IMR-90 (cell line): ENCODE measurements at regions not wholly inside any gene's neighbourhood (a gene's known extent, or its start where the extent isn't known, plus 50 kb on each side); places are given as distances from the start of the nearest gene placed in this dataset.

Source experiments
- ATAC-seq: fragments of 200-7000 bp; cut with Tn5 transposase; 2 replicates; pipeline ENCODE4 v1.9.1; 2020; ENCODE audit warnings: low read depth, mild to moderate bottlenecking, moderate library complexity
- BruUV-seq: library from RNA; stranded (reverse); fragments of 400-500 nt; replicated peaks from 2 replicates; lab custom pipeline; 2021; lab: Mats Ljungman, UMichigan
- CTCF ChIA-PET: fragments of 300-600 bp; formaldehyde crosslinking; extraction: SDS; loops from one replicate; lab custom pipeline; 2021; ENCODE audit warnings: antibody characterized with exemption; lab: Yijun Ruan, JAX
- POLR2A ChIA-PET: fragments of 300-600 bp; sonication (Branson Sonifier 250); formaldehyde crosslinking; loops from one replicate; lab custom pipeline; 2022; ENCODE audit warnings: antibody characterized with exemption; ENCODE audit not compliant: unreplicated experiment; lab: Charles Lee
- DNase-seq: peaks from one replicate; pipeline ENCODE4 v3.0.0; 2013
- H2AFZ ChIP-seq: replicated peaks from 2 replicates; pipeline ENCODE3; 2013; ENCODE audit warnings: low read length, mild to moderate bottlenecking; ENCODE audit not compliant: poor library complexity
- H2AK5ac ChIP-seq: 2 replicates; pipeline ENCODE4 v1.6.1; 2013; ENCODE audit warnings: low read depth, low read length, inconsistent platforms
- H2AK9ac ChIP-seq: replicated peaks from 2 replicates; pipeline ENCODE3; 2013; ENCODE audit warnings: mild to moderate bottlenecking, low read depth, low read length, moderate library complexity; ENCODE audit not compliant: poor library complexity
- H2BK120ac ChIP-seq: 2 replicates; pipeline ENCODE4 v1.6.1; 2013; ENCODE audit warnings: low read depth, low read length, inconsistent platforms
- H2BK15ac ChIP-seq: 3 replicates; pipeline ENCODE4 v1.6.1; 2013; ENCODE audit warnings: low read depth, low read length, inconsistent platforms
- H2BK20ac ChIP-seq: 2 replicates; pipeline ENCODE4 v1.6.1; 2013; ENCODE audit warnings: low read depth, mild to moderate bottlenecking, inconsistent platforms, low read length, moderate library complexity
- H2BK5ac ChIP-seq: 2 replicates; pipeline ENCODE4 v1.6.1; 2013; ENCODE audit warnings: mild to moderate bottlenecking, low read depth, low read length, inconsistent platforms; ENCODE audit not compliant: poor library complexity, severe bottlenecking
- H3K14ac ChIP-seq: replicated peaks from 2 replicates; pipeline ENCODE4 v1.6.1; 2013; ENCODE audit warnings: low read depth, low read length, inconsistent platforms
- H3K18ac ChIP-seq: 2 replicates; pipeline ENCODE4 v1.6.1; 2013; ENCODE audit warnings: low read depth, low read length, control low read depth
- H3K23ac ChIP-seq: 2 replicates; pipeline ENCODE4 v1.6.1; 2013; ENCODE audit warnings: low read depth, low read length, inconsistent platforms
- H3K27ac ChIP-seq: 2 replicates; pipeline ENCODE4 v1.5.1; 2013; ENCODE audit warnings: mild to moderate bottlenecking, control low read depth, low read length; ENCODE audit not compliant: insufficient read depth
- H3K27me3 ChIP-seq: 2 replicates; pipeline ENCODE4 v1.6.1; 2013; ENCODE audit warnings: low read length; ENCODE audit not compliant: control insufficient read depth, insufficient read depth
- H3K36me3 ChIP-seq: 2 replicates; pipeline ENCODE4 v1.6.1; 2013; ENCODE audit warnings: low read length, mixed read lengths; ENCODE audit not compliant: control insufficient read depth, insufficient read depth
- H3K4ac ChIP-seq: 2 replicates; pipeline ENCODE4 v1.6.1; 2013; ENCODE audit warnings: low read depth, low read length, inconsistent platforms
- H3K4me1 ChIP-seq: 2 replicates; pipeline ENCODE4 v1.6.1; 2013; ENCODE audit warnings: low read length, mixed read lengths; ENCODE audit not compliant: control insufficient read depth, insufficient read depth
- H3K4me2 ChIP-seq: 2 replicates; pipeline ENCODE4 v1.6.1; 2013; ENCODE audit warnings: low read depth, mild to moderate bottlenecking, control low read depth, low read length, moderate library complexity
- H3K4me3 ChIP-seq: 2 replicates; pipeline ENCODE4 v1.5.1; 2013; ENCODE audit warnings: low read depth, mild to moderate bottlenecking, control low read depth, low read length, moderate library complexity; ENCODE audit not compliant: insufficient read depth
- H3K56ac ChIP-seq: 2 replicates; pipeline ENCODE4 v1.6.1; 2013; ENCODE audit warnings: low read length, inconsistent platforms; ENCODE audit not compliant: insufficient read depth; ENCODE audit errors: extremely low read depth
- H3K79me1 ChIP-seq, 2 experiments: 2 replicates each; pipeline ENCODE4 v1.6.1; 2013; ENCODE audit warnings: low read length in 2 of 2, inconsistent platforms in 1 of 2, low read depth in 1 of 2
- H3K9ac ChIP-seq: 2 replicates; pipeline ENCODE4 v1.6.1; 2013; ENCODE audit warnings: low read depth, low read length, control low read depth
- H3K9me1 ChIP-seq: 2 replicates; pipeline ENCODE4 v1.6.1; 2013; ENCODE audit warnings: low read length, inconsistent platforms; ENCODE audit not compliant: insufficient read depth
- H3K9me3 ChIP-seq: 2 replicates; pipeline ENCODE4 v1.6.1; 2013; ENCODE audit warnings: low read length; ENCODE audit not compliant: control insufficient read depth, insufficient read depth
- H4K20me1 ChIP-seq: 2 replicates; pipeline ENCODE4 v1.6.1; 2013; ENCODE audit warnings: low read length, inconsistent platforms; ENCODE audit not compliant: insufficient read depth
- H4K5ac ChIP-seq: 2 replicates; pipeline ENCODE4 v1.6.1; 2013; ENCODE audit warnings: mild to moderate bottlenecking, low read depth, low read length, control low read depth
- H4K8ac ChIP-seq, 2 experiments: 2 replicates each; pipeline ENCODE4 v1.6.1; 2013; ENCODE audit warnings: low read depth in 2 of 2, low read length in 2 of 2, control low read depth in 1 of 2, inconsistent platforms in 1 of 2
- H4K91ac ChIP-seq: 2 replicates; pipeline ENCODE4 v1.6.1; 2013; ENCODE audit warnings: low read depth, low read length, inconsistent platforms; ENCODE audit not compliant: insufficient read depth
- WGBS, 2 experiments: methylation state at CpG; one replicate each; pipeline versions ENCODE4 v1.1.5 to v1.1.7; 2013; ENCODE audit warnings: missing lambda C conversion rate in 2 of 2; ENCODE audit not compliant: insufficient read length in 1 of 2; ENCODE audit errors: extremely low coverage in 2 of 2; 5-methylcytosine and 5-hydroxymethylcytosine counted together
- dilution Hi-C: fragments of 300-500 bp; cut with HindIII; formaldehyde crosslinking; loops from one replicate; pipeline ENCODE4 v1.14.3; 2018; ENCODE audit warnings: low sequenced_read_pairs; ENCODE audit not compliant: unreplicated experiment
- in situ Hi-C: fragments of 300-500 bp; cut with MboI; formaldehyde crosslinking; loops from 3 replicates; pipeline ENCODE4 v1.14.3; 2019; ENCODE audit warnings: low sequenced_read_pairs, inconsistent platforms, mixed read lengths
- intact Hi-C: fragments of 100-400 bp; cut with micrococcal nuclease; formaldehyde crosslinking; loops from 2 replicates; pipeline ENCODE4 v1.10.0; 2022
- TF ChIP-seq, protein P1 (sequence below): fragments of 150-350 bp; IDR thresholded peaks from 2 replicates; pipeline ENCODE4 v1.6.1; 2017; ENCODE audit warnings: mild to moderate bottlenecking, antibody characterized with exemption, low read length, low read depth
- TF ChIP-seq, protein P2 (sequence below): conservative IDR thresholded peaks from 2 replicates; pipeline ENCODE4 v1.5.1; 2012; ENCODE audit warnings: mild to moderate bottlenecking, low read depth, low read length, improper control_type of control experiment

DNA sequence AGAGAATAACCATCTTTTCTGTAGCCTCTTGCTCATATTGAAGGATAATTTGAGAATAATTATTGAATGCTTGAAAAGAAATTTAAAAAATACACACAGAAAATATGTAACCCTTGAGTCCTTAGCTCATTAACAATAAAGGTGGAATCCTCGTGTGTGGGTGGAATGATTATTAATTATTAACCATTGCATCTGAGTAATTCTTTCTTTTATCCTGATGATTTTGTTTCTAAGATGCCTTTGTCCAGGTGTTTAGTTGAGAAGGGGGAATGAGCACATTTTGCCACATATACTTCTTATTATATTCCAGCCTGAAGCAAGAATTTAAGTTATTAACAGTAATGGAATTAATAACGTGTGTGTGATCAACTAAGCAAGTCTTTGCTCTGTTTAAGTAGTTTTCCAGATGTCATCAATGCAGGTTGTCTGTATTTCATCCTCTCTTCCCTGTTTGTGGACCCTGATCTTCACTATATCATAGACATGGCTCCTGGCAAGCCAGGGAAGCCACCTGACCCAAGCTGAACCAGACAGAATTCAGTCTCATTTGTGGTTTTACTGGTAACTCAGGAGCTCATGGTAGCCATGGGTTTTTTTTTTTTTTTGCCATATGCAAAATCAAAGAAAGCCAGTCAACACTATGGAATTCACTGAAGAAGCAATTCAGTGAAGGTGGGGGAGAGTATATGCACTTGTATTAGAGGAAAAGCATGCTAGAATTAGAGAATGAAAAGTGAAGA, 144.3 kb downstream of the KIF20B start:
- Histone ChIP-seq H2AFZ (no peak overlapping the region), H3K4me3 (no peak overlapping the region), H3K4me2 (0 out of 2 replicates have a peak overlapping the region, but pooled peaks have one; percentile 38), H3K9me1 (no peaks in the 10 kb centered on the region), H4K91ac (no peak overlapping the region), H3K4ac (no peak overlapping the region), H4K8ac (no peak overlapping the region), H3K56ac (no peak overlapping the region), H3K27me3 (peaks cover 5% of the 10 kb centered on the region), H3K9me3 (0 out of 2 replicates have a peak, but pooled peaks cover 2% of the 10 kb centered on the region), H4K5ac (no peak overlapping the region), H3K18ac (no peak overlapping the region), H4K20me1 (no peaks in the 10 kb centered on the region), H2AK5ac (no peak overlapping the region), H3K79me1 (no peaks in the 10 kb centered on the region), H2BK120ac (no peak overlapping the region), H3K27ac (no peak overlapping the region), H2AK9ac (no peak overlapping the region), H3K36me3 (no peaks in the 10 kb centered on the region), H3K4me1 (peaks cover 5% of the 10 kb centered on the region; the same call in 1 of the 2 replicates), H3K14ac (no peak overlapping the region), H2BK20ac (no peak overlapping the region), H3K23ac (no peak overlapping the region), H3K9ac (no peak overlapping the region), H2BK15ac (no peak overlapping the region), H2BK5ac (no peak overlapping the region)
- ATAC-seq (peak; percentile 60), DNase-seq (peak; percentile 52)
- TF ChIP-seq, protein P1, sequence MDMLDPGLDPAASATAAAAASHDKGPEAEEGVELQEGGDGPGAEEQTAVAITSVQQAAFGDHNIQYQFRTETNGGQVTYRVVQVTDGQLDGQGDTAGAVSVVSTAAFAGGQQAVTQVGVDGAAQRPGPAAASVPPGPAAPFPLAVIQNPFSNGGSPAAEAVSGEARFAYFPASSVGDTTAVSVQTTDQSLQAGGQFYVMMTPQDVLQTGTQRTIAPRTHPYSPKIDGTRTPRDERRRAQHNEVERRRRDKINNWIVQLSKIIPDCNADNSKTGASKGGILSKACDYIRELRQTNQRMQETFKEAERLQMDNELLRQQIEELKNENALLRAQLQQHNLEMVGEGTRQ, result peak; percentile 43; the same call in 1 of the 2 replicates
- TF ChIP-seq, protein P2, sequence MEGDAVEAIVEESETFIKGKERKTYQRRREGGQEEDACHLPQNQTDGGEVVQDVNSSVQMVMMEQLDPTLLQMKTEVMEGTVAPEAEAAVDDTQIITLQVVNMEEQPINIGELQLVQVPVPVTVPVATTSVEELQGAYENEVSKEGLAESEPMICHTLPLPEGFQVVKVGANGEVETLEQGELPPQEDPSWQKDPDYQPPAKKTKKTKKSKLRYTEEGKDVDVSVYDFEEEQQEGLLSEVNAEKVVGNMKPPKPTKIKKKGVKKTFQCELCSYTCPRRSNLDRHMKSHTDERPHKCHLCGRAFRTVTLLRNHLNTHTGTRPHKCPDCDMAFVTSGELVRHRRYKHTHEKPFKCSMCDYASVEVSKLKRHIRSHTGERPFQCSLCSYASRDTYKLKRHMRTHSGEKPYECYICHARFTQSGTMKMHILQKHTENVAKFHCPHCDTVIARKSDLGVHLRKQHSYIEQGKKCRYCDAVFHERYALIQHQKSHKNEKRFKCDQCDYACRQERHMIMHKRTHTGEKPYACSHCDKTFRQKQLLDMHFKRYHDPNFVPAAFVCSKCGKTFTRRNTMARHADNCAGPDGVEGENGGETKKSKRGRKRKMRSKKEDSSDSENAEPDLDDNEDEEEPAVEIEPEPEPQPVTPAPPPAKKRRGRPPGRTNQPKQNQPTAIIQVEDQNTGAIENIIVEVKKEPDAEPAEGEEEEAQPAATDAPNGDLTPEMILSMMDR, result no peak
- no CpG with 5 or more reads among the region's 2 CpGs for WGBS, 2 experiments
- ChIA-PET POLR2A (no interaction called here), CTCF (interaction anchor here (0.6 kb wide), 1 partner anchor 1444 kb away, joined by 3 read pairs; no protein-coding TSS in a partner anchor)
- in situ Hi-C loops (no loop called here), dilution Hi-C loops (no loop called here), intact Hi-C loops (no loop called here)
- no TSS peak for BruUV-seq
